SU-DHL-6 (cell line): ENCODE measurements at regions not wholly inside any gene's neighbourhood (a gene's known extent, or its start where the extent isn't known, plus 50 kb on each side); places are given as distances from the start of the nearest gene placed in this dataset.

Experiments used
- H2AFZ ChIP-seq: fragments of 200-600 bp; sonication (generic); 2 replicates; pipeline ENCODE4 v1.6.1; 2014; ENCODE audit warnings: low read depth, mild to moderate bottlenecking, moderate library complexity, mixed read lengths, antibody characterized with exemption, low read length; ENCODE audit not compliant: severe bottlenecking
- H3F3A ChIP-seq: fragments of 200-600 bp; shearing (Covaris generic); 2 replicates; pipeline ENCODE4 v1.6.0; 2016; ENCODE audit warnings: antibody characterized with exemption, mild to moderate bottlenecking; ENCODE audit not compliant: insufficient read depth
- H3K27ac ChIP-seq: fragments of 200-600 bp; sonication (generic); 2 replicates; pipeline ENCODE4 v1.5.1; 2016; ENCODE audit warnings: low read depth, mild to moderate bottlenecking, low read length, moderate library complexity, mixed read lengths
- H3K27me3 ChIP-seq: fragments of 200-600 bp; sonication (generic), shearing (Covaris generic); 2 replicates; pipeline ENCODE4 v1.6.0; 2014; ENCODE audit warnings: mild to moderate bottlenecking, low read length
- H3K36me3 ChIP-seq: fragments of 200-600 bp; sonication (generic); 2 replicates; pipeline ENCODE4 v1.6.1; 2014; ENCODE audit warnings: mild to moderate bottlenecking, low read length, mixed read lengths
- H3K4me2 ChIP-seq: fragments of 300-600, 200-600 bp; shearing (Covaris generic), sonication (generic); 2 replicates; pipeline ENCODE4 v1.6.0; 2014; ENCODE audit warnings: low read length, low read depth, mild to moderate bottlenecking; ENCODE audit not compliant: poor library complexity, severe bottlenecking
- H3K4me3 ChIP-seq: fragments of 200-600 bp; sonication (generic); 2 replicates; pipeline ENCODE4 v1.5.1; 2014; ENCODE audit warnings: antibody characterized with exemption, low read length, mild to moderate bottlenecking, mixed read lengths; ENCODE audit not compliant: insufficient read depth, poor library complexity, severe bottlenecking
- H3K79me2 ChIP-seq: fragments of 200-600 bp; sonication (generic); 2 replicates; pipeline ENCODE4 v1.6.1; 2014; ENCODE audit warnings: mild to moderate bottlenecking, low read length, moderate library complexity; ENCODE audit not compliant: insufficient read depth
- H3K9ac ChIP-seq: fragments of 200-600 bp; sonication (generic); 2 replicates; pipeline ENCODE4 v1.7.0; 2014; ENCODE audit warnings: mild to moderate bottlenecking, low read length
- H3K9me2 ChIP-seq: fragments of 200-600 bp; sonication (generic); replicated peaks from 2 replicates; pipeline ENCODE4 v1.6.1; 2014; ENCODE audit warnings: low read length; ENCODE audit not compliant: insufficient read depth
- H3K9me3 ChIP-seq: fragments of 200-600 bp; sonication (generic); 2 replicates; pipeline ENCODE4 v1.6.1; 2014; ENCODE audit warnings: low read length, mixed read lengths; ENCODE audit not compliant: insufficient read depth
- H4K20me1 ChIP-seq: fragments of 200-600 bp; sonication (generic); 2 replicates; pipeline ENCODE4 v1.6.1; 2014; ENCODE audit warnings: low read depth, mild to moderate bottlenecking, antibody characterized with exemption, low read length, moderate library complexity, mixed read lengths
- CTCF ChIP-seq: fragments of 200-600 bp; sonication (generic); IDR thresholded peaks from one replicate; pipeline ENCODE4 v1.5.1; 2017; ENCODE audit warnings: antibody characterized with exemption, mild to moderate bottlenecking, low read length, moderate library complexity; ENCODE audit not compliant: insufficient read depth, poor library complexity, severe bottlenecking
- EZH2phosphoT487 ChIP-seq: fragments of 200-600 bp; sonication (generic), shearing (Covaris generic); conservative IDR thresholded peaks from 2 replicates; pipeline ENCODE4 v1.6.1; 2018; ENCODE audit warnings: mild to moderate bottlenecking, antibody characterized with exemption, low read length, moderate library complexity, mixed read lengths

GRCh38 chr21:14677639-14678179 lies 131.6 kb upstream of the SAMSN1 start:
- Histone ChIP-seq H3F3A (peaks cover 27% of the 10 kb centered on the region), H3K27ac (no peak overlapping the region), H2AFZ (no peak overlapping the region), H3K36me3 (no peaks in the 10 kb centered on the region), H3K4me3 (no peak overlapping the region), H3K4me2 (no peak overlapping the region), H4K20me1 (no peaks in the 10 kb centered on the region), H3K27me3 (no peaks in the 10 kb centered on the region), H3K9me2 (no peaks in the 10 kb centered on the region), H3K9me3 (no peaks in the 10 kb centered on the region), H3K79me2 (no peaks in the 10 kb centered on the region), H3K9ac (no peak overlapping the region)
- TF ChIP-seq EZH2phosphoT487 (no peak), CTCF (no peak)

DNA sequence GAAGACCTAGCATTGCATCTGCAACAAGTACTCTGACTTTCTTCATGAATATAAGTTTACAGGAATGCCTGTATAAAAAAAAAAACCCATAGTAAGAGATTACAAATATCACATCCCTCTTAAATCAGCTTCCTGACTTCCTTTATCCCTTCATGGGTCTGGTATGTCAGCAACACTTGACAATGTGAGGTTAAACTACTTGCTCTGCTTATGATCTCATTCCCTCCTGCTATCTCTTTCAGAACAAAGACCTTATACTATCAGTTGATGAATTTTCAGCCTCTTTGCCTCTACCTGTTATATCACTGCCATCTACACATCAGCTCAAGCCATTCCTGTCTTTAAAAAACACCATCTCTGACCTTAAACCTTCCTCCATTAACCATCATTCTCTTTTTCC lies 130.9 kb upstream of the SAMSN1 start:
- Histone ChIP-seq H3K27me3 (no peaks in the 10 kb centered on the region), H3K9me3 (no peaks in the 10 kb centered on the region), H3K27ac (peak overlapping the region; percentile 97), H4K20me1 (no peaks in the 10 kb centered on the region), H3K79me2 (no peaks in the 10 kb centered on the region), H3K4me3 (peak overlapping the region; percentile 27), H2AFZ (peak overlapping the region; percentile 11), H3K36me3 (no peaks in the 10 kb centered on the region), H3K9ac (peak overlapping the region; percentile 47), H3K9me2 (no peaks in the 10 kb centered on the region), H3K4me2 (peak overlapping the region; percentile 89), H3F3A (peaks cover 20% of the 10 kb centered on the region)
- TF ChIP-seq CTCF (no peak), EZH2phosphoT487 (no peak)

DNA sequence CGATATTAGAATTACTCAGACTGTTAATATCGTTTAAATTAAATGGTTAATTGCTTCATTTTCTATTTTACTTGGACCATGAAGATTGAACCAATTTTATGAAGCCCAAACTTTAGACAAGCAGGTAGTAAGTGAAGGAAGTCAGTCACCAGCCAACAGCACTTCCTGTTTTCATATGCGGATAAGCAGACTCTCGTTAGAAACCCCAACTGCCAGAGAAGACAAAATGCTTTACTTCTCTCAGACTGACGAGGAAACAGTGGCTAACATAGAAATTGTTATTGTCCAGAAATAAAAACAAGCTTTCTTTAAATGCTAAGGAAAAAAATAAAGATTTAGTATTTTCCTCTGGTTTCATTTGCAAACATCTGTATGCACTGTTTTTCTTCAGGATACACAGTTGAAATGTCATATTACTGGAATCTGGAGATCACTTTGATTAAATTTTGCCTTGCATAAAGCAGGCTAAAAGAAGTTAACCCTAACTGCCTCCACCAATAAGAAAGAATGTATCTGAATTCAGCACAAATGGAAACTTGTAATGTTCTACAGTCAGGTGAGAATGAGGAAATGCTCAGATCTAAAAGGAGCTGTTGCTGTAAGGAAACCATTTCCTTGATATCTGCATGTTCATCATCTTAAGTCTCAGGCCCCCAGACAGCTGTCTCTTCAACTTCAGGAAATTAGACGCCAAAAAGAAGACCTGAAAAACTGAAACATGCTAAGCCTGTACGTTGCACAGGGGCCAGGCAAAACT lies 129.8 kb upstream of the SAMSN1 start:
- peak overlapping the region; percentile 97 for H3K27ac ChIP-seq
- H3K9ac ChIP-seq, result peak overlapping the region; percentile 47
- no peaks in the 10 kb centered on the region for H3K36me3 ChIP-seq
- H3K79me2 ChIP-seq, result no peaks in the 10 kb centered on the region
- no peak for TF ChIP-seq CTCF
- TF ChIP-seq EZH2phosphoT487, result no peak
- H3K27me3 ChIP-seq, result no peaks in the 10 kb centered on the region
- H3K9me2 ChIP-seq, result no peaks in the 10 kb centered on the region
- H3F3A ChIP-seq, result peaks cover 17% of the 10 kb centered on the region
- peak overlapping the region; percentile 27 for H3K4me3 ChIP-seq
- H4K20me1 ChIP-seq, result no peaks in the 10 kb centered on the region
- H3K9me3 ChIP-seq, result no peaks in the 10 kb centered on the region
- peak overlapping the region; percentile 89 for H3K4me2 ChIP-seq
- peak overlapping the region; percentile 38 for H2AFZ ChIP-seq
